Omental fat pad (tissue), 3 donors: ENCODE measurements at regions not wholly inside any gene's neighbourhood (a gene's known extent, or its start where the extent isn't known, plus 50 kb on each side); places are given as distances from the start of the nearest gene placed in this dataset.

Source experiments
- ATAC-seq: fragments of 150-250 bp; one replicate; pipeline ENCODE4 v1.9.1; 2016; ENCODE audit warnings: mild to moderate bottlenecking, moderate library complexity; ENCODE audit not compliant: low FRiP score
- DNase-seq: peaks from one replicate; pipeline ENCODE4 v3.0.0-alpha.2; 2019; ENCODE audit warnings: low spot score
- TF ChIP-seq, protein P1 (sequence below), 3 donors: fragments of 450-650 bp; IDR thresholded peaks; one replicate each; pipeline ENCODE4 v1.5.1; 2016 to 2017; ENCODE audit warnings: antibody characterized with exemption in 3 of 3, mild to moderate bottlenecking in 3 of 3, moderate library complexity in 2 of 3

DNA sequence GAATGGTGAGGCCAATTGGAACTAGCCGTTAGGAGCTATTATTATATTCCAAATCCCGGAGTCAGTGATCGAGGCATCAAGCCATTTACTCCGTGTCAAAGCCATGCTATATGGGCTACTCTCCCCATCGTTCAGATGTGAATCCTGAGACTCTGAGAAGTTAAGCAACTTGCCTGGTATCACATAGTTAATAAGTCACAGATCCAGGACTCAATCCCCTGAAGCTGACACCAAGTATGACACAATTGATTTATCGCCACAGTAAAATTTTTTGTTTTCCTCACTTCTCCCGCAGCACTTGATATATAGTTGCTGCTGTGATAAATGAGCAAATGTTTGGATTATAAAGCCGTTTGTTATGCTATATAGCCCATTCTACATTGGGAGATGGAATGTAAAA is 50.8 kb upstream of the TSHZ2 start:
- DNase-seq, result no peak
- ATAC-seq, result no peak
- TF ChIP-seq, protein P1, sequence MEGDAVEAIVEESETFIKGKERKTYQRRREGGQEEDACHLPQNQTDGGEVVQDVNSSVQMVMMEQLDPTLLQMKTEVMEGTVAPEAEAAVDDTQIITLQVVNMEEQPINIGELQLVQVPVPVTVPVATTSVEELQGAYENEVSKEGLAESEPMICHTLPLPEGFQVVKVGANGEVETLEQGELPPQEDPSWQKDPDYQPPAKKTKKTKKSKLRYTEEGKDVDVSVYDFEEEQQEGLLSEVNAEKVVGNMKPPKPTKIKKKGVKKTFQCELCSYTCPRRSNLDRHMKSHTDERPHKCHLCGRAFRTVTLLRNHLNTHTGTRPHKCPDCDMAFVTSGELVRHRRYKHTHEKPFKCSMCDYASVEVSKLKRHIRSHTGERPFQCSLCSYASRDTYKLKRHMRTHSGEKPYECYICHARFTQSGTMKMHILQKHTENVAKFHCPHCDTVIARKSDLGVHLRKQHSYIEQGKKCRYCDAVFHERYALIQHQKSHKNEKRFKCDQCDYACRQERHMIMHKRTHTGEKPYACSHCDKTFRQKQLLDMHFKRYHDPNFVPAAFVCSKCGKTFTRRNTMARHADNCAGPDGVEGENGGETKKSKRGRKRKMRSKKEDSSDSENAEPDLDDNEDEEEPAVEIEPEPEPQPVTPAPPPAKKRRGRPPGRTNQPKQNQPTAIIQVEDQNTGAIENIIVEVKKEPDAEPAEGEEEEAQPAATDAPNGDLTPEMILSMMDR (IDR thresholded peaks at IDR 0.05), result no peak

DNA sequence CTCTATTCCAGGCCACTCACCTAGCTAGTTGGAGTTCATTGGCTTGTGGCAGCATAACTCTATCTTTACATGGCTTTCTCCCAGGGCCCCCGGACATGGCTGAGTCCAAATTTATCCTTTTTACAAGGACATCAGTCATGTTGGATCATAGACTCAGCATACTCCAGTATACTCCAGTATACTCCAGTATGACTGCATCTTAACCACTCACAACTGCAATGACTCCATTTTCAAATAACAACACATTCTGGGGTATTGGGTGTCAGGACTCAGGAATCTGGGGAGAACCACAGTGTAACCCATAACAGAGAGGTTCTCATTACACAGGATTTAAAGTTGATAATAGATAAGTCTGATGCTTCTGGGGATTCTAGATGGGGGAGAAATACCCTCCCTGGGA is 53.8 kb upstream of the TSHZ2 start:
- TF ChIP-seq, protein P1 (IDR thresholded peaks at IDR 0.05), result no peak
- no peak for DNase-seq
- no peak for ATAC-seq

DNA sequence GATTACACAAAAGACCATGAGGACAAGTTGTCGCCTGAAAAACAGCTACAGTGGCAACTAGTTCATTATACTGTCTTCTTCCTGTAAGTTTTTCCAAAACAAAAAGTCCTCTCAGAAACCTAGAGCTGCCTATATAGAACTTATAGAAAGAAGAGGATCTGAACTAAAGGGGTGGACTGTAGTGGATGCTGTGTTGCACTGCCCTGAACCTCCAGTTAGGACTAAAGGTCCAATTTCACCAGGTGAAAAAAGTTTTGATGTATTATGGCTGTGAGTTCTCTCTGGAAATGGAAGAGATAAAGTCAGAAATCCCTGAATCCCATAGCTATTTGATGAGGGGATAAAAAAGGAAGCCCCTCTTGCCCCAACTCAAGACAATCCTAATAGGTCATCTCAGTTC is 56.6 kb upstream of the TSHZ2 start:
- ATAC-seq (no peak), DNase-seq (no peak)
- TF ChIP-seq, protein P1 (IDR thresholded peaks at IDR 0.05), result no peak

DNA sequence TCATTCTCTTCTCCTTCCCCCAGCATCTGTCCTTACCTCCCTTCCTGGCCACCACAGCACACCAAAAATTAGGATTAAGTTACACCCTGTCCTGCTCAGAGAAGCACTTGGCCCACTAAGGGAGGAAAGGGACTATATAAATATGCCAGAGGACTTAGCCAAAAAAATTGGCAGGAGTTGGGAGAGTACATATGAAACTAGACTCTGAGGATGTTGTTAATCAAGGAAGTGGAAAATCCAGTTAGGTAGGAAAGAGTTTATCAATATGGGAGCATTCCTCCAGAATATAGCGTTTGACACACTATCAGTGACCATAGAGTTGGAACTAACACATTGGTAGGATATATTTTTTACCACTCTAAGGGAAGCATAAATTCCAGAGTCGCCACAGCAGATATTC is 57.3 kb upstream of the TSHZ2 start:
- TF ChIP-seq, protein P1 (IDR thresholded peaks at IDR 0.05), result no peak
- no peak for DNase-seq

DNA sequence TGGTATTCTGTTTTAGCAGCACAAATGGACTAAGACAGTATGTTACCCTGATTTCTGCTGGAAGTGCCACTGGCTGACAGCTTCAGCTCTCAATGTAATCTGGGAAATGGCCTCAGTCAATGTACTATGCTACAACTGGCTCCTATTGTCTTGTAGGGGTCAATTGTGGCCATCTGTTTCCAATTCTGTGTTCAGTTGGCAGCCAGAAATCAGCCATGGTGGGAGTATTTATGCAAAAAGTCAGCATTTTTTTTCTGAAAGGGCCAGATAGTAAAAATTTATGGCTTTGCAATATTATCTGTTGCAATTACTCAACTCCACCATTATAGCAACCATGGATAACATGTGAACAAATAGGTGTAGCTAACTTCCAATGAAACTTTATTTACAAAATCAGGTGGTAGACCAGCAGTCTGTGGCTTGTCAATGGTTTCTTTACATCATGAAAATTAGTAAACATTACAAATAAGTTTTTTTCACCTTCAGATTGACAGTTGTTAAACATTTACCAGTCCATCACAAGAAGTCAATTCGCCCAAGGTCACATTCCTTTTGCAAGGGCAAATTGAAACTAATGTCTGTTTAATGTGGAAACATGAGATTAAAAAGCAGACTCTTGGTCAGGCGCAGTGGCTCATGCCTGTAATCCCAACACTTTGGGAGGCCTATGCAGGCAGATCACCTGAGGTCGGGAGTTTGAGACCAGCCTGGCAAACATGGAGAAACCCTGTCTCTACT is 58.3 kb upstream of the TSHZ2 start:
- DNase-seq (no peak), ATAC-seq (no peak)
- TF ChIP-seq, protein P1 (IDR thresholded peaks at IDR 0.05), result no peak

More for the DNA sequence above, 57.3 kb upstream of the TSHZ2 start:
- ATAC-seq, result no peak

DNA sequence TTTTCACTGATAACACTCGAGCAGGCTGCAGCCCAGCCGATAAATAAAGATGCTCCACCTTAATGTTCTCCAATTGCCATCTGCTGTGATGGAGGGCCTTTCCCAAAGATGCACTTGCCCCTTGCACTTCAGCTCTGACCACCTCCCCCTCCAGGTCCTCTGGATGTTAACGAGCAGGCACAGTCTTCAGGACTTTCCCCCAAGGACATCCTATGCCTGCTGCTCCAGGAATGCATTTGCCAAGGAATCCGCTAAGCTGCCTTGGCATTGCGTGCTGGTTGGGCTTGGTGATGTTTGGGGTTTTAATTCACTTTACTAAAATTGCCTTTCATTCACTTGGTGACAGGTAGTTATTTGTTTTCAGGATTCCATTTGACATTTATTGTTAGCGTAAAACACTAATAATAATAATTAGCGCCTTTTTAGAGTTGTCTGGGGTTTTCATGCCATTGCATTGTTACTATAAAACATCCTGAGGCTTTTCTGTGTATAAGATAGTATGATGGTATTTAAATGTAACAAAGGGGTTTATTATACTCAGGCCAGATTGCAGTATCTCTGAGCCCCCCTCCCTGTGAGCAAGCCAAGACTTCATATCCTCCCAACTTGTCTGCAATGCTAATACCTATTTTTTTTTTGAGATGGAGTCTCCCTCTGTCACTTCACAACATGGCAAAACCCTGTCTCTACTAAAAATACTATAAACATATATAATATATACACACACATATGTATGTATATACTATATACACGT is 66.7 kb upstream of the TSHZ2 start:
- TF ChIP-seq, protein P1 (IDR thresholded peaks at IDR 0.05), result no peak
- no peak for ATAC-seq
- DNase-seq, result no peak

DNA sequence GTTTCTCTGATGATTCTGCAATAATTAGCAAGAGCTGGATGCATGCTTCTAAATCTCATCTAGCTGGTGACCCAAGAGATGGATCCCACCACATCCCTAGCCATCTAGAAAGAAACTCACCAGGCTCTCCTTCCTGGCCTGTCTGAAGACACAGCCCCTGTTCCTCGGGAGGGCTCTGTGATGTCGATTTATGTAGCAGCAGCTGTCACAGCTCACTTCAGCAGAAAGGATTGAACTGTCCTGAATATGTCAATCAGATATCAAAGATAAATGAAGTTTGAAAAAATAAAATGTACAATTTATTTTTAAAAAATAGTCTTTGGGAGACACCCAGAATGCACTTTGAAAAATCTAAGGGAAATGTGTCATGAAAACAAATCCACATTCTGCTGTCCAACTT is 67.3 kb upstream of the TSHZ2 start:
- TF ChIP-seq, protein P1 (IDR thresholded peaks at IDR 0.05), result no peak
- no peak for ATAC-seq

More for the DNA sequence above, 67.3 kb upstream of the TSHZ2 start:
- DNase-seq, result no peak
